MM.1S (cell line): ENCODE measurements at regions not wholly inside any gene's neighbourhood (a gene's known extent, or its start where the extent isn't known, plus 50 kb on each side); places are given as distances from the start of the nearest gene placed in this dataset.

ENCODE experiments used
- EZH2 ChIP-seq: fragments of 300-600 bp; sonication (generic); optimal IDR thresholded peaks from 2 replicates; pipeline ENCODE3; 2017; ENCODE audit warnings: low read depth, mild to moderate bottlenecking, antibody characterized with exemption, low read length, mixed read lengths
- EZH2phosphoT487 ChIP-seq: fragments of 300-600 bp; sonication (generic); IDR thresholded peaks from 2 replicates; pipeline ENCODE4 v1.6.1; 2018; ENCODE audit warnings: antibody characterized with exemption, low read length
- TF ChIP-seq, protein P1 (sequence below): fragments of 300-600 bp; sonication (generic); IDR thresholded peaks from 2 replicates; pipeline ENCODE4 v1.5.1; 2016; ENCODE audit warnings: antibody characterized with exemption, low read length, mixed read lengths

DNA sequence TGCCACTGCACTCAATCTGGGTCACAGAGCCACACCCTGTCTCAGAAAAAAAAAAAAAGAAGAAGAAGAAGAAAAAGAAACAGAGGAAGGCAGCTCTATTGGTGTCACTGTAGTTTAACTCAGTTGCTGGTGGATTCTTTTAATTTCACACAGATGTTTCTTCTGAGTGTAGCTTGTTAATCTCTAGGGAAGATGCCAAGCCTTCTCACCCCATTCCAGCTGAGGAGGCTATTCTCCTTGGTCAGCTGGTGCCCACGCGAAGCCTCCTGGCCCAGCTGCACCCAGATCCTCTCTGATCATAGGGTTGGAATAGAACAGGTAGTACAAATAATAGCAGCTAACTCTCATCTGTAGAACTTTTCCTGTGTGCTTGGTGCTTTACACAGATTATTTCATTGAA is 113.8 kb upstream of the SPRY4 start:
- TF ChIP-seq, protein P1, sequence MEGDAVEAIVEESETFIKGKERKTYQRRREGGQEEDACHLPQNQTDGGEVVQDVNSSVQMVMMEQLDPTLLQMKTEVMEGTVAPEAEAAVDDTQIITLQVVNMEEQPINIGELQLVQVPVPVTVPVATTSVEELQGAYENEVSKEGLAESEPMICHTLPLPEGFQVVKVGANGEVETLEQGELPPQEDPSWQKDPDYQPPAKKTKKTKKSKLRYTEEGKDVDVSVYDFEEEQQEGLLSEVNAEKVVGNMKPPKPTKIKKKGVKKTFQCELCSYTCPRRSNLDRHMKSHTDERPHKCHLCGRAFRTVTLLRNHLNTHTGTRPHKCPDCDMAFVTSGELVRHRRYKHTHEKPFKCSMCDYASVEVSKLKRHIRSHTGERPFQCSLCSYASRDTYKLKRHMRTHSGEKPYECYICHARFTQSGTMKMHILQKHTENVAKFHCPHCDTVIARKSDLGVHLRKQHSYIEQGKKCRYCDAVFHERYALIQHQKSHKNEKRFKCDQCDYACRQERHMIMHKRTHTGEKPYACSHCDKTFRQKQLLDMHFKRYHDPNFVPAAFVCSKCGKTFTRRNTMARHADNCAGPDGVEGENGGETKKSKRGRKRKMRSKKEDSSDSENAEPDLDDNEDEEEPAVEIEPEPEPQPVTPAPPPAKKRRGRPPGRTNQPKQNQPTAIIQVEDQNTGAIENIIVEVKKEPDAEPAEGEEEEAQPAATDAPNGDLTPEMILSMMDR, result no peak
- TF ChIP-seq EZH2 (no peak), EZH2phosphoT487 (no peak)
